Activated naive CD8-positive, alpha-beta T cell treated with anti-CD3 and anti-CD28 coated beads, Interleukin-2, amount 50 U/mL, for 16 hours (primary cell): ENCODE measurements at regions not wholly inside any gene's neighbourhood (a gene's known extent, or its start where the extent isn't known, plus 50 kb on each side); places are given as distances from the start of the nearest gene placed in this dataset.

Source experiments
- DNase-seq: peaks from one replicate; pipeline ENCODE4 v3.0.0-alpha.2; 2020; ENCODE audit warnings: low read depth, low spot score

GRCh38 chr2:217339753-217340152, 479.9 kb upstream of the TNP1 start:
- DNase-seq = no peak

DNA sequence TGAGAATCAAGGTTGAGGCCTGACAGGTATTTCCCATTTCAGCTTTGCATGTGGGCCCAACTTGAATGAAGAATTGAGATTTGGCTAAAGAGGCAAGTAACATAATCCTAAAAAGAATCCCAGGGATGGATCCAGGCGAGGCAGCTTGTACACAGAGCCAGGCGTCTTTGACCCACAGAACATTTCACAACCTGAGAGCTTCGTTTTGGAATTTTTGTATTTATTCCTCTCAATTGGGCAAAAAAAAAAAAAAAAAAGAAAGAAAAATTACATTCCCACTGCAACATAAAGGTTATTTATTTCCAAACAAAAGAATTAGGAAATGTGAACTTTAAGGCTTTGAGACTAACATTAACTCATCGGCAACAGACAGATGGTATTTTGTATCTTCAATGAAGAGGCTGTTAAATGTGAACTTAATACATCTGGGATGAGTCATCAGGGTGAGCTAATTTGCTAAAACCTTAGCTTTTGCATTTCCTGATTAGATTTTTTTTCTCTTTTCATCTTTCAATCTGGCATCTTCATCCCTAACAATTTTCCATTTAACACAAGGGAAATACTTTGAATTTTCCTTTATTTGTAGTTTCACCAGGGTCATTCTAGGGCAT, 478.5 kb upstream of the TNP1 start:
- no peak for DNase-seq

- no peak for DNase-seq
Observed at GRCh38 chr2:217337771-217338170, 477.9 kb upstream of the TNP1 start.

GRCh38 chr2:217336694-217337093, 476.8 kb upstream of the TNP1 start:
- DNase-seq = no peak

DNA sequence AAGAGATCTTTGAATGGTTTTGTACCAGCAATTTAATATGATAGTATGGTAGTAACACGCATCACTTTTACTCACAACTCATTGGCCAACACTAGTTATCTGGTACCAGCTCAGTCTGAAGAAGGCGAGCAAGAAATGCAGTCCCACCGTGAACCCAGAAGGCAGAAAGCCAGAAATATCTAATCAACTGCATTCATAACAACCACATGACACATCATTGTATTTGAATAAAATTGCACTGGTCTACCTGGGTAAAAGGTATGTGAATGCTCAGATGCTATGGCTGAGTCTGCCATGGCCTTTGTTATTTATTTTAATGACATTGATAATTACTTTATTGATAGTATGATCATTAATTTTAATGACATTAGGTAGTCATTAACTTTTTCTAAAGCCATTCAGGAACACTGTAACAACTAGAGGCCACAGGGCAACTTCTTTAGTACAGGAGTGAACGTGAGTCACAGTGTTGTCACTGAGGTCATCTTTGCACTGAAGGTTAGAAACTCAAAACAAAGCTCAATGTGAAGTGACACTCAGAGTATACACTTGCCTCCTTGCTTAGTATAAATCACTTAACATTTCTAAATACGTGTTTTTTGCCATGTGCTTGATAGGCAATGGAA, 475.6 kb upstream of the TNP1 start:
- DNase-seq = no peak

GRCh38 chr2:217334561-217334960, 474.7 kb upstream of the TNP1 start:
- DNase-seq = no peak

DNA sequence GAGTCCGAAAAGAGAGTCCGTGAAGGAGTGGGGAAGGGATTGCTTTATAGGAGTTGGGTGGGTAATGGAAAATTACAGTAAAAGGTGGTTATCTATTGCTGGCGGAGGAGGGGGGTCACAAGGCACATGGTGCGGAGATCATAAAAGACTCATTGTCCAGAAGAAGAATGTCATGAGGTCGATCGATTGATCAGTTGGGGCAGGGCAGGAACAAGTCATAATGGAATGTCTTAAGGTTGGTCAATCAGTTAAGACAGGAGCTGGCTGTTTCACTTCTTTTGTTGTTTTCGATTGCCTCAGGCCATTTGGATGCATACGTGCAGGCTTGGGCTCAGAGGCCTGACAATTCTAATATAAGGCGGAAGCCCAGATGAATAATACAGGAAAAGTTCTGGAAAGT, 473.0 kb upstream of the TNP1 start:
- no peak for DNase-seq

- DNase-seq = no peak
Observed at GRCh38 chr2:217332417-217332791, 472.5 kb upstream of the TNP1 start.

GRCh38 chr2:217331523-217332416, 471.9 kb upstream of the TNP1 start:
- DNase-seq = no peak

DNA sequence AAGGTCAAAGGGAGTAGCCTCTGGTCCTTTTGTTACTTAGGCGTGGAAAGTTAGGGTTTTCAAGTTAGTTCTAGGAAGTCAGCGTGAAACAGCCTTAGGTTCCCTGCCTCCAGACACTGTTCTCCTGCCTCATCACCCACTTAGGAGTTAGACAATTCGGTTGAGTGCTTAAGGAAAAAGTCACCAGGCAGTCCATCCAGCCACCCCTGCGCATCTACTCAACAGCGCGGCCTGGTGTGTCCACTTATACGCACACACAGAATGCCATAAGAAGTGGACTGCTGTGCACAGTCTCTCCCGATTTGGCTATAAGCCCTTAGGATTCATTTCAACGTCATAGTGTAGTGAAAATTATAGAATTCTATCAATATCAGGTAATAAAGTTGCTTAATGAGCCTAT, 470.8 kb upstream of the TNP1 start:
- DNase-seq = no peak

DNA sequence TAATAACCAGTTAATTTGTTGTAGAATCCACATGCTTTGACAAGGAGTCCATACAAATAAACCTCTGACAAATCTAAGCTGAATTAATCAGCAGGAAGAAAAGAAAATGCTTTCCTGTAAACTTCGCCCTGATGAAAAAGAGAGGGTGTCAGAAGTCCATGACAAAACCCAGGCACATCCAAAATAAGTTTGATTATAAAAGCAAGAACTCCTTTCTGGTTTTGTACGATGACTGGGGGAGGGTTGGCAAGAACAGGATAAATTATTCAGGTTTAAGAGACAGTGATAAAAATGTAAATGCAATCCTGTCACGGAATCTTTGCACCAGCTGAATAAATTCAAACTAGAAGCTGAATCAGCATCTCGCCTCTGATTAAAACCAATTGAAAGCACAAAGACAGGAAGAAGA, 469.2 kb upstream of the TNP1 start:
- no peak for DNase-seq

DNA sequence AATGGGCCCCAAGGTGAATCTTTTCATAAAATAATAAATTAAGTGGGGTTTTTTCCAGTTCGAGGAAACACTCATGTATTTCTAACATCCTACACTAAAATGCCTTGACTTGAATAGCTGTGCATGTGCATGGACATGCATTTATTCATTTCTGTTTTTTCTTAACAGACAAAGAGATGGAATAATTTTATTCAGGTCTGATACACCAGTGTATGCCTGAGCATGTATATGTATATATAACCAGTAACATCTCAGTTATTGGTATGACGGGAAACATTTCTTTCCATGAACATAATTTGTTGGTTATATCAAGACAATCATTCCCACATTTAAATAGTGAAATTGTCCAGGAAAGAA, 468.7 kb upstream of the TNP1 start:
- no peak for DNase-seq

GRCh38 chr2:217327953-217328621, 468.2 kb upstream of the TNP1 start:
- DNase-seq = no peak

- no peak for DNase-seq
Observed at GRCh38 chr2:217326238-217327022, 466.6 kb upstream of the TNP1 start.

- DNase-seq = no peak
Observed at GRCh38 chr2:217325816-217326215, 466.0 kb upstream of the TNP1 start.

DNA sequence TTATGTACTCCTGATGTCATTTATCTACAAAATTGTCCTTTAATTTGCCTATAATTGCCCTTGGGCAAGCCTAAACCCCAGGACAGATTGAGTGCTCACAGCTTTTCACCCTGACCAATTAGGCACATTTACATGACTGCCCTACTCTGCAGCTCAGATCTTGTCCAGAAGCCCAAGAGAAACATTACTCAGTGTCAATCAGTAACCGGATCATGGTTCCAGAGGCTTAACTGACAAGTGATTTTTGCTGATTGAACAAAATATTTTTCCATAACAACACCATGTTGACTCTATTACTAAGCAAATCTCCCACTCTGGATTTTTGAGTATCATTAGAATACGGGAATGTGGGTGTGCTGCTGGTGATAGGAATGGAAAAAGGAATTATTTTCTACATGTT, 465.4 kb upstream of the TNP1 start:
- no peak for DNase-seq

DNA sequence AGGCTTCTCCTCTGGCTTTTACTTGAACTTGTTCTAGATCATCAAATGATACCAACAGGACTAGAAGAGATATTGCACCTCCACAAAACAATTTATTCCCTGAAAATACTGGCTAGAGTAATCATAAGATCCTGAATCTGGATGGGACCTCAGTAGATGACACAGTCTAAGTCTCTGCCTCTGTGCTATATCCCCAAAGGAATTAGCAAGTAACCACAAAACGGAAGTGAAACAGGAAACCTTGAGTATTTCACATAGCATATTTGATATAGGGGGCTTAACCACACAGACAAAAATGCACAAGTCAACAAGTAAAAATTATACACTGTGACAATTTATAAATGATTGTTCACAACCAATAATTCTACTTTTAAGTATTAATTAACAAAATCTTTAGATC, 456.9 kb upstream of the TNP1 start:
- no peak for DNase-seq

DNA sequence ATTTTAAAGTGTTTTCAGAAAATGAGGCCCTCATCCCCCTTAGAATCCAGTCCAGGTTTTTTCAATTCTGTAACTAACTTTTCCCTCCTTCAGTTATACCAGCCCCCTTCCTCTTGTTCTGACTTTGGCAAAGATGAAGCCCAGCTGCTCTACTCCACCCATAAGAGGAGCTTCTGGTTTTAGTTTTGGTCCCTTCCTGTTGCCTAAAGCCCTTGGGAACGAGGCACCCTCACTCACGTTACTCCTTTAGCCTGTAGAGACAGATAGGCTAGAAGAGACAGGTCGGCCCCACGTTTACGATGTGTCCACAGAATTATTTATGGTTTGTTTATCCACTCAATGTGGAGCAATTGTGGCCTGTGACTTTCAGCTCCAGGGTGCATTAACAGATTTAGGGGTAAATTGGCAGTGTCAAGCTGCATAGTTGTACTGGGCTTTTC, 454.2 kb upstream of the TNP1 start:
- DNase-seq = no peak

DNA sequence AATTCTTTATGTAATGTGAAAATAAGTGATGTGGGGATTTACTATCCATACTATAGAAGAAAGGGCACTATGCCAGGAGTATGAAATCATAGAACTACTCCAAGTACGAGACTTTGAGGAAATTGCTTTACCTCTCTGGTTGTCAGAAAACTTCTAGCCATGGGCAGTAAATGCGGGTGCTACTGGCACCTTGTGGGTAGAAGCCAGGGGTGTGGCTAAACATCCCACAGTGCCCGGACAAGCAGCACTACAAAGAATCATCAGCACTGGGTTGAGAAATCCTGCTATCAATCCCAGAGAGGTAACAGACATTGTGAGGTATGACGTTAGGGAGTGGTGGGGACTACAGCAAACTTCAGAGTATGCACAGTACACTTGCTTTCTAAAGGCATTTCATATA, 453.5 kb upstream of the TNP1 start:
- no peak for DNase-seq

DNA sequence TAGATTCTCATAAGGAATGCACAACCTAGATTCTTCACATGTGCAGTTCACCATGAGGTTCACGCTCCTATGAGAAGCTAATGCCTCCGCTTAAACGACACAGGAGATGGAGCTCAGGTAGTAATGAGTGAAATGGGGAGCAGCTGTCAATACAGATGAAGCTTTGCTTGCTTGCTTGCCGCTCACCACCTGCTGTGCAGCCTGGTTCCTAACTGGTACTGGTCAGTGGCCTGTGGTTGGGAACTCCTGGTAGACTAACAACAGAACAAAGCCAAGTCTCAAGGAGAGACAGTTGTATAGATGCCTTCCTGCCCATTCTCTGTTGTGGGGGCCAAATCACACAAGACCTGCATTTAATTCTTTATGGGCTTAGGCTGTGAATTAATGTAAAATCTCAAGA, 449.2 kb upstream of the TNP1 start:
- no peak for DNase-seq

DNA sequence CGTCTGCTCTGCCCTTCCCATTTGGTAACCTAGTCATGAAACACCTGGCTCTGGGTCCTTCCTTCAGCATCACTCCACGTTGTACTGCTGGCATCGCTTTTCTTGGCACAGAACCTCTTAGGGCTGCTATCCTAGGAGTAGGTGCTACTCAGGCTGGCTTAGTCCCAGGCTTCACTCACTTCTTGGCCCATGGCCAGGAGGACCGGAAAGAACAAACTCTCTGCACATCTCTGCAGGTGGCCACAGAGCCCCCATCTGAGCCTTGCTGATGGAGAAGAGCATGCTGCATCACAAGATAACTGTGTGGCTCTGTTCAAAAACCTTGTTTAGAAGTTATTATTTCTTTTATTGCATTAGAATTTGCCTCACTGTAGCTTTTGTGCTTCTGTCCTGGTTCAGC, 447.2 kb upstream of the TNP1 start:
- DNase-seq = no peak

- DNase-seq = no peak
Observed at GRCh38 chr2:217305882-217306281, 446.0 kb upstream of the TNP1 start.
